HEK293 (cell line): ENCODE measurements at regions not wholly inside any gene's neighbourhood (a gene's known extent, or its start where the extent isn't known, plus 50 kb on each side); places are given as distances from the start of the nearest gene placed in this dataset.

ENCODE experiments used
- CTCF ChIA-PET: fragments of 350-600 bp; formaldehyde crosslinking; extraction: SDS; loops from one replicate; lab custom pipeline; 2021; ENCODE audit warnings: antibody characterized with exemption; lab: Yijun Ruan, JAX
- POLR2A ChIA-PET: fragments of 300-600 bp; formaldehyde crosslinking; extraction: SDS; loops from one replicate; lab custom pipeline; 2020; ENCODE audit warnings: antibody characterized with exemption, inconsistent platforms; lab: Yijun Ruan, JAX
- H3K27ac ChIP-seq: fragments of 200-500 bp; sonication (Bioruptor generic); 2 replicates; pipeline ENCODE4 v1.5.1; 2014; ENCODE audit warnings: low read depth, low read length, control low read depth, inconsistent platforms; ENCODE audit errors: extremely low read depth
- H3K36me3 ChIP-seq, 2 experiments: fragments of 200-500 bp in 1 of 2; sonication (Bioruptor generic) in 1 of 2; 1 replicate in 1 of 2; 2 replicates in 1 of 2; pipeline ENCODE4 v1.5.1; 2014 to 2017; ENCODE audit warnings: inconsistent platforms in 2 of 2, low read length in 2 of 2; ENCODE audit not compliant: control insufficient read depth in 2 of 2, insufficient read depth in 1 of 2
- H3K4me1 ChIP-seq: fragments of 200-500 bp; sonication (Bioruptor generic); 2 replicates; pipeline ENCODE4 v1.5.1; 2014; ENCODE audit warnings: mild to moderate bottlenecking, low read length, inconsistent platforms; ENCODE audit not compliant: control insufficient read depth, insufficient read depth
- H3K4me3 ChIP-seq: 2 replicates; pipeline ENCODE4 v1.5.1; 2011; ENCODE audit warnings: low read depth, mild to moderate bottlenecking, control low read depth, low read length, moderate library complexity
- H3K9me3 ChIP-seq: fragments of 200-500 bp; sonication (Bioruptor generic); 2 replicates; pipeline ENCODE4 v1.5.1; 2014; ENCODE audit warnings: low read depth, low read length, inconsistent platforms; ENCODE audit not compliant: control insufficient read depth, insufficient read depth
- INSM2 ChIP-seq: fragments of 450-650 bp; formaldehyde crosslinking; IDR thresholded peaks from 2 replicates; pipeline ENCODE4 v1.5.1; 2016; ENCODE audit warnings: missing biosample characterization, missing genetic modification characterization
- OSR2 ChIP-seq: fragments of 450-650 bp; formaldehyde crosslinking; IDR thresholded peaks from 2 replicates; pipeline ENCODE4 v1.5.1; 2016; ENCODE audit warnings: missing biosample characterization, missing genetic modification characterization
- PRDM4 ChIP-seq: fragments of 450-650 bp; formaldehyde crosslinking; IDR thresholded peaks from 2 replicates; pipeline ENCODE4 v1.5.1; 2017; ENCODE audit warnings: missing biosample characterization, missing genetic modification characterization
- PRDM6 ChIP-seq: fragments of 450-650 bp; formaldehyde crosslinking; IDR thresholded peaks from 2 replicates; pipeline ENCODE4 v1.5.1; 2017; ENCODE audit warnings: missing biosample characterization, missing genetic modification characterization
- SALL2 ChIP-seq: fragments of 450-650 bp; formaldehyde crosslinking; IDR thresholded peaks from 2 replicates; pipeline ENCODE4 v1.5.0; 2017; ENCODE audit warnings: missing biosample characterization, mild to moderate bottlenecking, missing genetic modification characterization, borderline replicate concordance
- SCRT1 ChIP-seq: fragments of 450-650 bp; formaldehyde crosslinking; IDR thresholded peaks from 2 replicates; pipeline ENCODE4 v1.5.1; 2016; ENCODE audit warnings: missing biosample characterization, missing genetic modification characterization, borderline replicate concordance
- SP7 ChIP-seq: fragments of 450-650 bp; formaldehyde crosslinking; IDR thresholded peaks from 2 replicates; pipeline ENCODE4 v1.5.1; 2016; ENCODE audit warnings: missing biosample characterization, missing genetic modification characterization
- ZBTB1 ChIP-seq: fragments of 450-650 bp; formaldehyde crosslinking; IDR thresholded peaks from 2 replicates; pipeline ENCODE4 v1.5.1; 2016; ENCODE audit warnings: missing biosample characterization, missing genetic modification characterization
- ZNF10 ChIP-seq: fragments of 450-650 bp; formaldehyde crosslinking; IDR thresholded peaks from 2 replicates; pipeline ENCODE4 v1.5.1; 2017; ENCODE audit warnings: missing biosample characterization, missing genetic modification characterization
- ZNF214 ChIP-seq: fragments of 450-650 bp; formaldehyde crosslinking; IDR thresholded peaks from 2 replicates; pipeline ENCODE4 v1.5.1; 2017; ENCODE audit warnings: missing biosample characterization, mild to moderate bottlenecking, missing genetic modification characterization, borderline replicate concordance
- ZNF292 ChIP-seq: fragments of 450-650 bp; formaldehyde crosslinking; IDR thresholded peaks from 2 replicates; pipeline ENCODE4 v1.5.1; 2016; ENCODE audit warnings: low read depth, missing biosample characterization, missing genetic modification characterization, borderline replicate concordance
- ZNF335 ChIP-seq: fragments of 450-650 bp; formaldehyde crosslinking; conservative IDR thresholded peaks from 2 replicates; pipeline ENCODE4 v1.5.1; 2016; ENCODE audit warnings: missing biosample characterization, missing genetic modification characterization
- ZNF366 ChIP-seq: fragments of 450-650 bp; formaldehyde crosslinking; conservative IDR thresholded peaks from 2 replicates; pipeline ENCODE4 v1.5.1; 2016; ENCODE audit warnings: missing biosample characterization, missing genetic modification characterization
- ZNF394 ChIP-seq: fragments of 450-650 bp; formaldehyde crosslinking; IDR thresholded peaks from 2 replicates; pipeline ENCODE4 v1.5.1; 2016; ENCODE audit warnings: missing biosample characterization, missing genetic modification characterization, mild to moderate bottlenecking, moderate library complexity, borderline replicate concordance
- ZNF600 ChIP-seq: fragments of 450-650 bp; formaldehyde crosslinking; IDR thresholded peaks from 2 replicates; pipeline ENCODE4 v1.5.1; 2016; ENCODE audit warnings: missing biosample characterization, missing genetic modification characterization
- TF ChIP-seq, protein P1 (sequence below): fragments of 450-650 bp; formaldehyde crosslinking; IDR thresholded peaks from 2 replicates; pipeline ENCODE4 v1.5.1; 2017; ENCODE audit warnings: missing biosample characterization, mild to moderate bottlenecking, missing genetic modification characterization, moderate library complexity

DNA sequence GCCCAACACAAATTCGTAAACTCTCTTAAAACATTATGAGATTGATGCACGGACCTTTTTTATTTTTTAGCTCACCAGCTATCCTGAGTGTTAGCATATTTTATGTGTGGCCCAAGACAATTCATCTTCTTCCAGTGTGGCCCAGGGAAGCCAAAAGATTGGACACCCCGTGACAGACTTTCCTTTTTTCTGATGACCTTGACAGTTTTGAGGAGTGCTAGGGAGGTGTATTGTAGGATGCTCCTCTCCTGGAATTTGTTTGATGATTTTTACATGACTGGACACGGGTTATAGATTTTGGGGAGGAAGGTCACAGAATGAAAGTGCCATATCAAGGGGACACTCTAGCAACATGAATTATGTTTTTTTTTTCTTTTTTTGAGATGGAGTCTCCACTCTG, 69.3 kb upstream of the FANCC start:
- H3K36me3 ChIP-seq: no peaks in the 10 kb centered on the region
- no peak overlapping the region for H3K4me3 ChIP-seq
- H3K4me1 ChIP-seq: peaks cover 10% of the 10 kb centered on the region
- H3K27ac ChIP-seq: no peak overlapping the region
- no peak for TF ChIP-seq SP7 (tag by site-specific recombination)
- no peak for TF ChIP-seq INSM2 (tag by site-specific recombination)
- no peak for TF ChIP-seq ZNF214 (tag by site-specific recombination)
- TF ChIP-seq ZNF10 (tag by site-specific recombination): no peak
- TF ChIP-seq ZNF394: no peak
- no peak for TF ChIP-seq SCRT1
- no peak for TF ChIP-seq ZBTB1
- CTCF ChIA-PET: no interaction called here
- H3K9me3 ChIP-seq: no peaks in the 10 kb centered on the region
- POLR2A ChIA-PET: no interaction called here

DNA sequence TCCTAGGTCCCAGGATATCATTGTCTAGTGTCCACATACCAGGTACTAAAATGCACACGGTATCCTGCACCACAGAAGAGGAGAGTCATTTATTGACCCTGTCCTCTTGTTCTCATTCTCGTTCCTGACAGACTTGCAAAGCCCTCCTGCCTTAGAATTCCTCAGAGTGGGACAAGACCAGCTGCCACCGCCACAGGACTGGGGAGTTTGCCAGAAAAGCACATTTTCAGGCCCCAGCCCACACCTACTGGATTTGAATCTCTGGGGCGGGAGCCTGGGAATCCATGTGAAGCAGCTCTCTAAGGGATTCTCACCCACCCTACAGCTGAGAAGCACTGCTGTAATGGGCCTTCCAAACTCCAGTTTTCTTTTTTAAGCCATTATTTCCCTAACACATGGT, 68.0 kb upstream of the FANCC start:
- TF ChIP-seq ZNF600: no peak
- no peak for TF ChIP-seq ZNF292 (tag by site-specific recombination)
- no peak for TF ChIP-seq OSR2 (tag by site-specific recombination)
- Histone ChIP-seq H3K36me3 (no peaks in the 10 kb centered on the region), H3K27ac (no peak overlapping the region), H3K4me1 (peaks cover 10% of the 10 kb centered on the region), H3K9me3 (no peaks in the 10 kb centered on the region), H3K4me3 (no peak overlapping the region)
- POLR2A ChIA-PET: interaction anchor here (1.0 kb wide), 1 partner anchor 832 kb away, joined by 3 read pairs; no protein-coding TSS in a partner anchor
- CTCF ChIA-PET: interaction anchor here (1.3 kb wide), 1 partner anchor 9 kb away, joined by 3 read pairs; no protein-coding TSS in a partner anchor

- Histone ChIP-seq H3K9me3 (no peaks in the 10 kb centered on the region), H3K4me3 (no peak overlapping the region), H3K27ac (no peak overlapping the region), H3K36me3 (no peaks in the 10 kb centered on the region), H3K4me1 (peaks cover 6% of the 10 kb centered on the region)
- ChIA-PET POLR2A (interaction anchor here (1.1 to 2.0 kb wide), 2 partner anchors 65 to 78 kb away, joined by 3 to 12 read pairs; no protein-coding TSS in a partner anchor), CTCF (interaction anchor here (0.9 to 1.2 kb wide), 2 partner anchors 29 to 118 kb away, joined by 3 read pairs; no protein-coding TSS in a partner anchor)
- no peak for TF ChIP-seq PRDM4 (tag by site-specific recombination)
- peak; percentile 52; the same call in 1 of the 2 replicates for TF ChIP-seq ZNF335 (tag by site-specific recombination)
- TF ChIP-seq ZNF600: no peak
- no peak for TF ChIP-seq ZNF366 (tag by site-specific recombination)
These were observed 66.3 kb upstream of the FANCC start for GRCh38 chr9:95383845-95384244.

- CTCF ChIA-PET: interaction anchor here (0.6 to 1.8 kb wide), 4 partner anchors 10 to 174 kb away, joined by 3 to 4 read pairs (median 3); no protein-coding TSS in a partner anchor
- POLR2A ChIA-PET: interaction anchor here (1.1 to 2.7 kb wide), 7 partner anchors 11 to 127 kb away, joined by 3 to 12 read pairs (median 4); no protein-coding TSS in a partner anchor
- H3K27ac ChIP-seq: no peak overlapping the region
These were observed 65.7 kb upstream of the FANCC start for GRCh38 chr9:95383185-95383676.

More at GRCh38 chr9:95383185-95383676, 65.7 kb upstream of the FANCC start:
- H3K4me3 ChIP-seq: no peak overlapping the region
- no peaks in the 10 kb centered on the region for H3K9me3 ChIP-seq
- H3K4me1 ChIP-seq: peaks cover 6% of the 10 kb centered on the region
- TF ChIP-seq PRDM6 (tag by site-specific recombination) (peak; percentile 37), ZNF600 (0 out of 2 replicates have a peak, but pooled peaks have one; percentile 47), SALL2 (tag by site-specific recombination) (no peak), SP7 (tag by site-specific recombination) (peak; percentile 61)
- TF ChIP-seq, protein P1, sequence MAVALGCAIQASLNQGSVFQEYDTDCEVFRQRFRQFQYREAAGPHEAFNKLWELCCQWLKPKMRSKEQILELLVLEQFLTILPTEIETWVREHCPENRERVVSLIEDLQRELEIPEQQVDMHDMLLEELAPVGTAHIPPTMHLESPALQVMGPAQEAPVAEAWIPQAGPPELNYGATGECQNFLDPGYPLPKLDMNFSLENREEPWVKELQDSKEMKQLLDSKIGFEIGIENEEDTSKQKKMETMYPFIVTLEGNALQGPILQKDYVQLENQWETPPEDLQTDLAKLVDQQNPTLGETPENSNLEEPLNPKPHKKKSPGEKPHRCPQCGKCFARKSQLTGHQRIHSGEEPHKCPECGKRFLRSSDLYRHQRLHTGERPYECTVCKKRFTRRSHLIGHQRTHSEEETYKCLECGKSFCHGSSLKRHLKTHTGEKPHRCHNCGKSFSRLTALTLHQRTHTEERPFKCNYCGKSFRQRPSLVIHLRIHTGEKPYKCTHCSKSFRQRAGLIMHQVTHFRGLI (tag by site-specific recombination): peak; percentile 93
- no peaks in the 10 kb centered on the region for H3K36me3 ChIP-seq
